ENCODE measurements at regions not wholly inside any gene's neighbourhood (a gene's known extent, or its start where the extent isn't known, plus 50 kb on each side); places are given as distances from the start of the nearest gene placed in this dataset.

GRCh38 chr2:120439067-120439368 is 93.1 kb downstream of the INHBB start:
- TF ChIP-seq ZNF558 (tag by site-specific recombination; IDR thresholded peaks at IDR 0.05): no peak
- TF ChIP-seq ZNF621 (tag by site-specific recombination; IDR thresholded peaks at IDR 0.05): no peak
- TF ChIP-seq, protein P1, sequence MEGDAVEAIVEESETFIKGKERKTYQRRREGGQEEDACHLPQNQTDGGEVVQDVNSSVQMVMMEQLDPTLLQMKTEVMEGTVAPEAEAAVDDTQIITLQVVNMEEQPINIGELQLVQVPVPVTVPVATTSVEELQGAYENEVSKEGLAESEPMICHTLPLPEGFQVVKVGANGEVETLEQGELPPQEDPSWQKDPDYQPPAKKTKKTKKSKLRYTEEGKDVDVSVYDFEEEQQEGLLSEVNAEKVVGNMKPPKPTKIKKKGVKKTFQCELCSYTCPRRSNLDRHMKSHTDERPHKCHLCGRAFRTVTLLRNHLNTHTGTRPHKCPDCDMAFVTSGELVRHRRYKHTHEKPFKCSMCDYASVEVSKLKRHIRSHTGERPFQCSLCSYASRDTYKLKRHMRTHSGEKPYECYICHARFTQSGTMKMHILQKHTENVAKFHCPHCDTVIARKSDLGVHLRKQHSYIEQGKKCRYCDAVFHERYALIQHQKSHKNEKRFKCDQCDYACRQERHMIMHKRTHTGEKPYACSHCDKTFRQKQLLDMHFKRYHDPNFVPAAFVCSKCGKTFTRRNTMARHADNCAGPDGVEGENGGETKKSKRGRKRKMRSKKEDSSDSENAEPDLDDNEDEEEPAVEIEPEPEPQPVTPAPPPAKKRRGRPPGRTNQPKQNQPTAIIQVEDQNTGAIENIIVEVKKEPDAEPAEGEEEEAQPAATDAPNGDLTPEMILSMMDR (tag by site-specific recombination; IDR thresholded peaks at IDR 0.05): no peak
- TF ChIP-seq PRDM1 (tag by site-specific recombination; IDR thresholded peaks at IDR 0.05): no peak
- TF ChIP-seq ZNF274 (IDR thresholded peaks at IDR 0.05; ENCODE audit: low read length): no peak
- TF ChIP-seq ZNF274 (tag by site-specific recombination; IDR thresholded peaks at IDR 0.05; ENCODE audit: borderline replicate concordance): no peak
- TF ChIP-seq SETDB1 (IDR thresholded peaks at IDR 0.05; ENCODE audit: insufficient read length, low read length): no peak
- no peak for TF ChIP-seq ZNF221 (tag by site-specific recombination; IDR thresholded peaks at IDR 0.05; ENCODE audit: borderline replicate concordance)
- no peak for TF ChIP-seq ZNF610 (tag by site-specific recombination; IDR thresholded peaks at IDR 0.05; ENCODE audit: borderline replicate concordance)
- TF ChIP-seq ZNF138 (tag by site-specific recombination; IDR thresholded peaks at IDR 0.05; ENCODE audit: borderline replicate concordance): no peak
- no peak for TF ChIP-seq REST (tag by site-specific recombination; IDR thresholded peaks at IDR 0.05)
- TF ChIP-seq ZBTB48 (tag by site-specific recombination; IDR thresholded peaks at IDR 0.05): no peak
- TF ChIP-seq YY1 (tag by site-specific recombination; IDR thresholded peaks at IDR 0.05): no peak
- no peak for TF ChIP-seq ZNF555 (tag by site-specific recombination; conservative IDR thresholded peaks at IDR 0.05)
- TF ChIP-seq SP2 (tag by site-specific recombination; IDR thresholded peaks at IDR 0.05): no peak
